SU-DHL-6 (cell line): ENCODE measurements at regions not wholly inside any gene's neighbourhood (a gene's known extent, or its start where the extent isn't known, plus 50 kb on each side); places are given as distances from the start of the nearest gene placed in this dataset.

Experiments
- CTCF ChIP-seq: fragments of 200-600 bp; sonication (generic); IDR thresholded peaks from one replicate; pipeline ENCODE4 v1.5.1; 2017; ENCODE audit warnings: antibody characterized with exemption, mild to moderate bottlenecking, low read length, moderate library complexity; ENCODE audit not compliant: insufficient read depth, poor library complexity, severe bottlenecking
- EZH2phosphoT487 ChIP-seq: fragments of 200-600 bp; sonication (generic), shearing (Covaris generic); conservative IDR thresholded peaks from 2 replicates; pipeline ENCODE4 v1.6.1; 2018; ENCODE audit warnings: mild to moderate bottlenecking, antibody characterized with exemption, low read length, moderate library complexity, mixed read lengths

- no peak for TF ChIP-seq EZH2phosphoT487
- TF ChIP-seq CTCF: no peak
Observed at GRCh38 chr3:117610156-117610555, 900.6 kb downstream of the TUSC7 start.
